HepG2 (cell line): ENCODE measurements at regions not wholly inside any gene's neighbourhood (a gene's known extent, or its start where the extent isn't known, plus 50 kb on each side); places are given as distances from the start of the nearest gene placed in this dataset.

ENCODE experiments used
- MTA3 ChIP-seq: sonication (generic); formaldehyde crosslinking; IDR thresholded peaks from 2 replicates; pipeline ENCODE4 v1.4.0; 2020; ENCODE audit warnings: missing genetic modification reagents
- REL ChIP-seq: sonication (generic); formaldehyde crosslinking; conservative IDR thresholded peaks from 2 replicates; pipeline ENCODE4 v1.8.0; 2022; ENCODE audit warnings: mild to moderate bottlenecking, missing genetic modification reagents, moderate library complexity
- SRSF4 ChIP-seq: fragments of 200-400 bp; formaldehyde crosslinking; IDR thresholded peaks from one replicate; pipeline ENCODE4 v1.6.1; 2018; ENCODE audit warnings: mild to moderate bottlenecking, low read depth, low read length, moderate library complexity; ENCODE audit not compliant: poor library complexity, severe bottlenecking
- UBTF ChIP-seq: sonication (generic); formaldehyde crosslinking; IDR thresholded peaks from 2 replicates; pipeline ENCODE4 v1.4.0; 2020; ENCODE audit warnings: mild to moderate bottlenecking, missing genetic modification reagents
- ZBTB3 ChIP-seq: sonication (generic); formaldehyde crosslinking; IDR thresholded peaks from 2 replicates; pipeline ENCODE4 v1.4.0; 2020; ENCODE audit warnings: low read depth, mild to moderate bottlenecking, moderate library complexity, missing genetic modification reagents, borderline replicate concordance
- ZNF142 ChIP-seq: sonication (generic); formaldehyde crosslinking; IDR thresholded peaks from 2 replicates; pipeline ENCODE4 v1.4.0; 2020; ENCODE audit warnings: missing genetic modification reagents
- ZNF256 ChIP-seq: sonication (generic); formaldehyde crosslinking; conservative IDR thresholded peaks from 2 replicates; pipeline ENCODE4 v1.4.0; 2020; ENCODE audit warnings: missing genetic modification reagents
- TF ChIP-seq, protein P1 (sequence below): sonication (generic); formaldehyde crosslinking; IDR thresholded peaks from 2 replicates; pipeline ENCODE4 v1.8.1; 2022; ENCODE audit warnings: mild to moderate bottlenecking, missing genetic modification reagents
- TF ChIP-seq, protein P2 (sequence below): sonication (generic); formaldehyde crosslinking; IDR thresholded peaks from 2 replicates; pipeline ENCODE4 v1.4.0; 2020; ENCODE audit warnings: missing genetic modification reagents, borderline replicate concordance
- TF ChIP-seq, protein P3 (sequence below): sonication (generic); formaldehyde crosslinking; IDR thresholded peaks from 2 replicates; pipeline ENCODE4 v1.4.0; 2020; ENCODE audit warnings: missing genetic modification reagents

- TF ChIP-seq ZNF142 (CRISPR knock-in tag), result no peak
- TF ChIP-seq REL (CRISPR knock-in tag), result no peak
- no peak for TF ChIP-seq ZBTB3 (CRISPR knock-in tag)
- TF ChIP-seq, protein P1, sequence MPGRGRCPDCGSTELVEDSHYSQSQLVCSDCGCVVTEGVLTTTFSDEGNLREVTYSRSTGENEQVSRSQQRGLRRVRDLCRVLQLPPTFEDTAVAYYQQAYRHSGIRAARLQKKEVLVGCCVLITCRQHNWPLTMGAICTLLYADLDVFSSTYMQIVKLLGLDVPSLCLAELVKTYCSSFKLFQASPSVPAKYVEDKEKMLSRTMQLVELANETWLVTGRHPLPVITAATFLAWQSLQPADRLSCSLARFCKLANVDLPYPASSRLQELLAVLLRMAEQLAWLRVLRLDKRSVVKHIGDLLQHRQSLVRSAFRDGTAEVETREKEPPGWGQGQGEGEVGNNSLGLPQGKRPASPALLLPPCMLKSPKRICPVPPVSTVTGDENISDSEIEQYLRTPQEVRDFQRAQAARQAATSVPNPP, result no peak
- TF ChIP-seq, protein P2, sequence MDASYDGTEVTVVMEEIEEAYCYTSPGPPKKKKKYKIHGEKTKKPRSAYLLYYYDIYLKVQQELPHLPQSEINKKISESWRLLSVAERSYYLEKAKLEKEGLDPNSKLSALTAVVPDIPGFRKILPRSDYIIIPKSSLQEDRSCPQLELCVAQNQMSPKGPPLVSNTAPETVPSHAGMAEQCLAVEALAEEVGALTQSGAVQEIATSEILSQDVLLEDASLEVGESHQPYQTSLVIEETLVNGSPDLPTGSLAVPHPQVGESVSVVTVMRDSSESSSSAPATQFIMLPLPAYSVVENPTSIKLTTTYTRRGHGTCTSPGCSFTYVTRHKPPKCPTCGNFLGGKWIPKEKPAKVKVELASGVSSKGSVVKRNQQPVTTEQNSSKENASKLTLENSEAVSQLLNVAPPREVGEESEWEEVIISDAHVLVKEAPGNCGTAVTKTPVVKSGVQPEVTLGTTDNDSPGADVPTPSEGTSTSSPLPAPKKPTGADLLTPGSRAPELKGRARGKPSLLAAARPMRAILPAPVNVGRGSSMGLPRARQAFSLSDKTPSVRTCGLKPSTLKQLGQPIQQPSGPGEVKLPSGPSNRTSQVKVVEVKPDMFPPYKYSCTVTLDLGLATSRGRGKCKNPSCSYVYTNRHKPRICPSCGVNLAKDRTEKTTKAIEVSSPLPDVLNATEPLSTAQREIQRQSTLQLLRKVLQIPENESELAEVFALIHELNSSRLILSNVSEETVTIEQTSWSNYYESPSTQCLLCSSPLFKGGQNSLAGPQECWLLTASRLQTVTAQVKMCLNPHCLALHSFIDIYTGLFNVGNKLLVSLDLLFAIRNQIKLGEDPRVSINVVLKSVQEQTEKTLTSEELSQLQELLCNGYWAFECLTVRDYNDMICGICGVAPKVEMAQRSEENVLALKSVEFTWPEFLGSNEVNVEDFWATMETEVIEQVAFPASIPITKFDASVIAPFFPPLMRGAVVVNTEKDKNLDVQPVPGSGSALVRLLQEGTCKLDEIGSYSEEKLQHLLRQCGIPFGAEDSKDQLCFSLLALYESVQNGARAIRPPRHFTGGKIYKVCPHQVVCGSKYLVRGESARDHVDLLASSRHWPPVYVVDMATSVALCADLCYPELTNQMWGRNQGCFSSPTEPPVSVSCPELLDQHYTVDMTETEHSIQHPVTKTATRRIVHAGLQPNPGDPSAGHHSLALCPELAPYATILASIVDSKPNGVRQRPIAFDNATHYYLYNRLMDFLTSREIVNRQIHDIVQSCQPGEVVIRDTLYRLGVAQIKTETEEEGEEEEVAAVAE (CRISPR knock-in tag), result no peak
- TF ChIP-seq UBTF (CRISPR knock-in tag), result no peak
- TF ChIP-seq MTA3 (CRISPR knock-in tag), result no peak
- no peak for TF ChIP-seq SRSF4
- TF ChIP-seq, protein P3, sequence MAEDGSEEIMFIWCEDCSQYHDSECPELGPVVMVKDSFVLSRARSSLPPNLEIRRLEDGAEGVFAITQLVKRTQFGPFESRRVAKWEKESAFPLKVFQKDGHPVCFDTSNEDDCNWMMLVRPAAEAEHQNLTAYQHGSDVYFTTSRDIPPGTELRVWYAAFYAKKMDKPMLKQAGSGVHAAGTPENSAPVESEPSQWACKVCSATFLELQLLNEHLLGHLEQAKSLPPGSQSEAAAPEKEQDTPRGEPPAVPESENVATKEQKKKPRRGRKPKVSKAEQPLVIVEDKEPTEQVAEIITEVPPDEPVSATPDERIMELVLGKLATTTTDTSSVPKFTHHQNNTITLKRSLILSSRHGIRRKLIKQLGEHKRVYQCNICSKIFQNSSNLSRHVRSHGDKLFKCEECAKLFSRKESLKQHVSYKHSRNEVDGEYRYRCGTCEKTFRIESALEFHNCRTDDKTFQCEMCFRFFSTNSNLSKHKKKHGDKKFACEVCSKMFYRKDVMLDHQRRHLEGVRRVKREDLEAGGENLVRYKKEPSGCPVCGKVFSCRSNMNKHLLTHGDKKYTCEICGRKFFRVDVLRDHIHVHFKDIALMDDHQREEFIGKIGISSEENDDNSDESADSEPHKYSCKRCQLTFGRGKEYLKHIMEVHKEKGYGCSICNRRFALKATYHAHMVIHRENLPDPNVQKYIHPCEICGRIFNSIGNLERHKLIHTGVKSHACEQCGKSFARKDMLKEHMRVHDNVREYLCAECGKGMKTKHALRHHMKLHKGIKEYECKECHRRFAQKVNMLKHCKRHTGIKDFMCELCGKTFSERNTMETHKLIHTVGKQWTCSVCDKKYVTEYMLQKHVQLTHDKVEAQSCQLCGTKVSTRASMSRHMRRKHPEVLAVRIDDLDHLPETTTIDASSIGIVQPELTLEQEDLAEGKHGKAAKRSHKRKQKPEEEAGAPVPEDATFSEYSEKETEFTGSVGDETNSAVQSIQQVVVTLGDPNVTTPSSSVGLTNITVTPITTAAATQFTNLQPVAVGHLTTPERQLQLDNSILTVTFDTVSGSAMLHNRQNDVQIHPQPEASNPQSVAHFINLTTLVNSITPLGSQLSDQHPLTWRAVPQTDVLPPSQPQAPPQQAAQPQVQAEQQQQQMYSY (CRISPR knock-in tag), result no peak
- TF ChIP-seq ZNF256 (CRISPR knock-in tag), result no peak
These were observed 110.0 kb downstream of the PSAT1 start (continued) for GRCh38 chr9:78406933-78407332.
